Activated gamma-delta T cell treated with anti-CD3 and anti-CD28 coated beads, Interleukin-2, amount 50 U/mL, for 16 hours (primary cell): ENCODE measurements at regions not wholly inside any gene's neighbourhood (a gene's known extent, or its start where the extent isn't known, plus 50 kb on each side); places are given as distances from the start of the nearest gene placed in this dataset.
"Not testable (repeated sequence)": the region's sequence is repeated elsewhere in the genome, so short reads cannot be mapped to it uniquely, and the experiment has no call there.

ENCODE experiments used
- DNase-seq: peaks from one replicate; pipeline ENCODE4 v3.0.0-alpha.2; 2020; ENCODE audit warnings: low read depth

DNA sequence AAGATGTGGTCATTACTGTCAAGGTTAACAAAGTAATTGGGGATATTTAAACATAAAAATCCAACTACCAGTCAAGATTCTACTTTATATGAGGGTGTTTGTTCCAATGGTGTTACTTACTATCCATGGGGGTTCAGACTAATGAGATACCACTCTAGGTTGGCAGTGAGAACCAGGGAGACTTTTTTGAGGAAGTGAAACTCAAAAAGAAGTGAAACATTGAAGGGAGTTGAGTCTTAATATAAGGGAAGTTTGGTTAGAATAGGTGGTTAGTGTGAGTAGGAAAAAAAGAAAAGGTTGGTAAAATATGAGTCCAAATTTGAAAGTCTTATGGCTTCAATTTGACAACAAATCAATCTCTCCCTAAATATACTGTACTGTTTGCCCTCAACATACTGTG is 123.6 kb upstream of the ANK3 start:
- DNase-seq: no peak

DNA sequence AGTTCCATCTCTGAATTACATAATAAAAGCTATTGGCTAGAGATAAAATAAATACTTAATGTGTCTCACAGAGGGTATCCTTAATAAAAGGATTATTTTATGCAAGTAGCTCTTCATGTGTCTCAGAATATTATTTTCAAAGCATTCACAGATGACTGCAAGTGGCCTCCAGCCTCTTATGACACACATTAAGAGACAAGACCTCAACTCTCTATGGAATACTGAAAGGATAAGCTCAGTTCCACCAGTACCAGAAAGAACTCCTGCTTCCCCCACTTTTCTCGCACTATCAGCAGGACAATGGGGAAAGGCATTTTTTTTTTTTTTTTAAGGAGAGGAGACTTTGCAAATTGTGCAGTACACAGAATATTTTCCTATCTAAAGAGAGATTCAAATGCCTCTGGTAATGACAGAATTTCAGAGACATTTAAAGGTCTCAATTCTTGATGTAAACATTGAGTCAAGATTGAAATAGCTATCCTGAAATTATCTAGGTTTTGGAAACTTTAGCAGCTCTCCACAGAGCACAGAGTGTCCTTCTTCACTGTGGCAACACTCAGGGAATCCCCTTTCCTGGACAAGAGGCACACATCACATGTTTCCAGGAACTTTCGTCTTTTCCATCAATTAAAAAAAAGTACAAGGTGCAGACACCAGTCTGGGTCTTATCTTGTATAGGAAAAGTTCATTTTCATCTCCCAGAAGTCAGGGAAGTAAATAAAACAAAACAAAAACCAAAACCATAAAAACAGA is 122.0 kb upstream of the ANK3 start:
- DNase-seq: no peak

DNA sequence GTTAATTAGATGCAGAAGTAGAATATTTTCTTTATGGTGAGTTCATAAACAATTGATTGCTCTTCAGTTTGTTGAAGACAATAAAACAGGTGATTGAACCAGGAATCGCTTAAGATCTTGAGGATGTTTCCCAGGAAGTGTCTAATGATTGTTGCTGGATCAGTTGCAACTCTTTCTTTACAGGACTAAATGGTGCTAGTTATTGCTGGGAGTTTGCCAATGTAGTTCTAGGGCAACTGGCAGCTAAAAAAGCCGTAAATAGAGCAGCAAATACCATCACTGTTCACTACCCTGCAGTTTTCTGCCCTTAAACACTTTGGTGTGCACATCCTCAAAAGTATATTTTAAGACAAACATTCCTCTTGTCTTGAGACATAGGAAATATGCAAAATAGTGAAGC is 119.2 kb upstream of the ANK3 start:
- no peak for DNase-seq

DNA sequence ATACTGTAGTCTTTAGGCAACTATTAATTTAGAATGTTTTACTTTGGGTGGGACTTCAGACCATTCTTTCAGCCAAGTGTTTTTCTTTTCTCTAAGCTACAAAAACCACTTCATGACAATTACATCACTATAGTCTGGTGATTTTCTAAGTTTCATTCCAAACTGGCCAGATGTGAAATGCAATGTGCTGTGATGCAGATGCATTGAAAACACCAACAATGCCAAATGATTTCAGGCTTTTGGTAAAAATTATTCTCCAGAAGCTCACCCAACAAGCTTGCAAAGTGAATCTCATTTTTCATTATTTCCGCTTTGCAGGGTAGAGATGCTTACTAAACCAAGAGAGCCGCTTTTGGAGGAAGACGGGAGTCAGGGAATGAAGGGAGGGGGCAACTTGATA is 118.4 kb upstream of the ANK3 start:
- no peak for DNase-seq

DNA sequence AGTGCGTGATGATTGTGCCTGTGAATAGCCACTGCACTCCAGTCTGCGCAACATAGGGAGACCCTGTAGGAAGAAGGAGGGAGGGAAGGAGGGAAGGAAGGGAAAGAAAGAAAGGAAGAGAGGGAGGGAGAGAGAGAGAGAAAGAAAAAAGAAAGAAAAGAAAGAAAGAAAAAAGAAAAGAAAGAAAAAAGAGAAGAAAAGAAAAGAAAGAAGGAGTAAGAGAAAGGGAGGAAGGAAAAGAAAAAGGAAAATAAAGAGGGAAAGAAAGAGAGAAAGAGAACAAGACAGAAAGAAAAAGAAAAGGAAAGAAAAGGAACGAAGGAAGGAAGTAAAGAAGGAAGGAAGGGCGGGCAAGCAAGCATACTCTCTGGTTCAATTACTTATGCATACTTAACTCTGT is 112.9 kb upstream of the ANK3 start:
- no peak for DNase-seq

DNA sequence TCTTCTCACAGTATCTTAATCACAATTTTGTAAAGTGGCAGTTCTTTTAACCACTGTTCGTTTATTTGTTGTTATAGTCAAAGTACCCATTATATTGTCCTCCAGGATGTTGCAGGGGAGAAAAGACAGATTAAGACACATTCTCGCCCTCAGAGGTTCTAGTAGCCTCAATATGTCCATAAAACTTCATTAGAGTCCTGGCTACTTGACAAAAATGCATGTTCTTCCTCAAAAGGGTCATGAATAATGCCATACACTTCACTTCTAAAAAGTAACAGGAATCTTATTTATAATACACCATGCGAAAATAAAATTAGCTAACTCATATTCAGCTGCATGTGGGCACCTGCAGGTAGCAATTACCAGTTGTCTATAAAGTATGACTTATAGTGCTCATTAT is 109.3 kb upstream of the ANK3 start:
- DNase-seq: no peak

DNA sequence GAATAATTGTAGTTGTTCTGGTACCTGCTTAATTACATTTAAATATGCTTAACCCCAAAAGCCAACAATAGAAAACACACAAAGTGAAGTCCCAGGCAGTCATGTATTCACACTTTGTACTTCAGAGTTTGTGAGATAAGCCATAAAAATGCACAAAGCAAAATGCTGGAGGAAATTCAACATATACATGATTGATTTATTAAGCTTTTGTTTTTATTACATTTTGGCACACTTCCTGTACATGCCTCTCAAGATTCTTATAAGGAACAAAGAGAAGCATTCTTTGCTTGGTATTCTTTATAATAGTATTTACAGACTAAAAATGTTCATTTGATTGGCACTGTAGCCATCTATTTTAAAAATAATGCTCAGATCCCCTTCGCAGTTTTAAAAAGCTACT is 107.7 kb upstream of the ANK3 start:
- no peak for DNase-seq

DNA sequence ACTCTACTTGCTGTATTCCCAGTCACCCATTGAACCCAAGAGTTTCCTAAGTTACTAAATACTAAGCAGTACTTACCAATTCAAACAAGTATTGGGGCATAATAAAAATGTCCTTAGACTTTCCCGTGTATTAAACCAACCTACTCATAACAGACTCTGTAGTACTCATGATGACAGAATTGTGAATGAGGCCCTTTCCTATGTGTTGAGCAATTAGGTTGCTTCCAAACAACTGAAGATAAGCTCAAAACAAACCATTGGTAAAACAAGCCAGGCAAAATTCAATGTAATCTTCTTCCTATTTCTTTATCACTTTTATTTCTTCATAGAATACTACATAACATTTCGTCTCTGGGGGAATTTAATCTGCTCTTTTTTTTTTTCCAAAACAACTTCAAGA is 106.5 kb upstream of the ANK3 start:
- no peak for DNase-seq

DNA sequence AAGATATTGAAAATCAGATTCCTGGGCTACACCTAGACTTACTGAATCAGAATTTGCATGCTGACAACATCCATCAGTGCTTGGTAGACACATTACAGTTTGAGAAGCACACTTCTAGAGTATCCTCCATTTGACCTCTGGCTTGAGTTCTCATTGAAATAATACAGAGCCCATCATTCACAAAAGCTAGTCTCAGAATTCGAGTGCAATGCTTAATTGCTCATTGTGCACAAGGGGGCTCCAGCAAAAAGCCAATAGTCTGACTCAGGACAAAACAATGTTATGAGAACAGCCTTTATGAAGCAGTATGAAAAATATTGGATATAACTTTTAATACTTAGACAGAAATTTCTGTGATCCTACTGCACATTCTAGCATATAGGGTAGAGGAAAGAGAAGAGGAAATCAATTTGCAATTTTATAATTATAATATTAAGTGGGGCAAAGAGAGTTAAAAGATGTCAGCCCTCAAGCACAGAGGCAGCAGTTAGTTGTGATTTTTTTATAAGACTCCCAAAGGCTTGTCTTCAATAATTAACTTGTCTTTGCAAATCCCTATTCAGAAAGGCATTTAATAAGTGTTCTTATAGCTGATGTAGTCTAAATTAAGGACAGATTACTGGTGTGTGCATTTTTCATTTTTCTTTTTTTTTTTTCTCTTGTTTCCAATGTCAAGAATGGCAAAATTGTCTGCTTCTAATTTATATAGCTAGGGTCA is 105.8 kb upstream of the ANK3 start:
- DNase-seq: no peak

DNA sequence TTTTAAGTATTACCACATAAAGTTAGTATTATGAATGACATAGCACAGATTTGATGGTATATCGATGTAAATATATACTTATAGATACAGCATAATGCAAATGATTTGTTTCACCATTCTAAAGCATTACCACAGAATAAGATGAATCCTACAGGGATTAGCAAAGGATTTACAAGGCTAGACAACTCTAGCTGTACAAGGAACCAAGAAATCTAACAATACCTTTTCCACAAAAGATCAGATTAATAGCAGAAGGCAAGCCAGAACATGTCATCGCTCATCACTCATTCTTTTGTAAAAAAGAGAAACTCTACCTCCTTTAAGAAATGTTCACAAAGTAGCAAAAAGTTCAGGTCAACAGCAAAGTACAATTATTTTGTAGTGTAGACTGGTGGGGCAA is 105.1 kb upstream of the ANK3 start:
- DNase-seq: no peak

DNA sequence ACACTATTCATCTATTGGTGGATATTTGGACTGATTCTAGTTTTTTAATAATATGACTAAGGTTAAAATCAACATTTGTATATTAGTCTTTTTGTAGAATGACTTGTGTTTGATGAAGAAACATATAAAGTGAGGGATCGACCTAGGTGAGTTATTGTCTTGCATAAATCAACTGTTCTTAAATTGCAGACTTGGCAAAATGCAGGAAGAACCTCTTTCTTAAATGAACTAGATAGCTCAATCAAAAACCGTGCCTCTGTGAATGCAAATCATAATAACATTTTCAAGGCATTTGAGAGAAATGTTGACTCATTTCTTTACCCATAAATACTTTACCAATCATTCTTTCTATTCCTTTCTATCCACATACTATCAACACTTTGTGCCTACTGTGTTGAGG is 101.5 kb upstream of the ANK3 start:
- DNase-seq: no peak

DNA sequence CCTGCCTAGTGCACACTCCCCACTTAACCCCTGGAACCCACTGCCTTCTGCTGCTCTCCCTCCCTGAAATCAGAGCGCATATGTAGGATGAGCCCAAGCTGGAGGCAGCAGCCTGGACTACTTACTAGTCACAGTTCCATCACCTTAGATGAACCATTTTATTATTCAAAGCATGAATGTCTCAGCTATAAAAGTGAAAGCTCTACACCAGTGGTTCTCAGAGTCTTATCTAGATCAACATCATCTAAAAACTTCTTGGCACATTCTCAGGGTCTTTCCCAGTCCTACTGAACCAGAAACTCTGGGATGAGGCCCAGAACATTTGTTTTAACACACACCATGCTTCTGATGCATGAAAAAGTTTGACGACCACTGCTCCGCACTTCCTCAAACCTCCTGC is 100.3 kb upstream of the ANK3 start:
- no peak for DNase-seq

DNA sequence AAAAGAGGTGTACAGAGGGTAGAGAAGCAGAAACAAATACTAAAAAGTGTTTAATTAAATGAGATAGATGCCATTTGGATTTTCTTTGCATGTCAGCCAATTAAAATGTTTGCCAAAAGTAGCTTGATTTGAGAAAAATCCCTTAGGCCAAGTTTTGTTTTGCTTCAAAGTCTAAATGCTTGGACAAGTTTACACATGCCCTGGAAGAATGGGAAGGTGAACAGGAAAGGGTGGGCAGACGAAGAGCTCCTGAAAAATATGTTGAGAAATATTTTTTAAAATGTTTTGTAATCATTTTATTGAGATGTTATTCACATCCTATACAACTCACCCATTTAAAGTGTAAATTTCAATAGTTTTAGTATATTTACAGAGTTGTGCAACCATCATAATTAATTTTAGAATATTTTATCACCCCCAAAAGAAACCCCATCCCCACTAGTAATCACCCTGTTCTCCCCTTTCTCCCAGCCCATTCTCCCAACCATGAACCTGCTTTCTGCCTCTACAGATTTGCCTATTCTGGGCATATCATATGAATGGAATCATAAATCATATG is 98.5 kb upstream of the ANK3 start:
- DNase-seq: no peak

DNA sequence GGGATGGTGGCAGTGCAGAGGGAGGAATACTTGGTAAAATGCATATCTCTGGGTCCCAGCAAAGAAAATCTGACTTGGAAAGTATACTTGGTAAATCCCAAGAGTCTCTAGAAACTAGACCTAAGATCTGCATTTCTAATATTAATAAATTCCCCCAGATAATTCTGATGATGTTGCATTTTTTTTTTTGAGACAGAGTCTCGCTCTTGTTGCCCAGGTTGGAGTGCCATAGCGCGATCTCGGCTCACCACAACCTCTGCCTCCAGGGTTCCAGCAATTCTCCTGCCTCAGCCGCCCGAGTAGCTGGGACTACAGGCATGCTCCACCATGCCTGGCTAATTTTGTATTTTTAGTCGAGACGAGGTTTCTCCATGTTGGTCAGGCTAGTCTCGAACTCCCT is 97.9 kb upstream of the ANK3 start:
- no peak for DNase-seq

DNA sequence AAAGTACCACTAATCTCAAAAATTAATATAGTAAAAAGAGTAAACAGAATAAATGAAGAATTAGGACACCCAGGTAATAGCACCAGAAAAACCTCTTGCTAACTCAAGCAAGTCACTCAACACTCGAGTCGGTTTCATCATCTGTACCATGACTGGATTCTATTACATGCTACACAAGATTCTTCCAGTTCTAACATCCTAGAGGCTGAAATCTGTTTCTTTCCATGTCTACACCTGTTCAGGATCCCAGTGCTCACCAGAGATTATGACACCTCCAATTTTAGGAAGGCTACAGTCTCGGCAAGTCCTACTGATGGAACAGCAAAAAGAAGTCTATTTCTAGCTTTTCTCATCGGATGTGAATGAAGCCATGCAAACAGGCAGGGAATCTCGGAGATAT is 95.3 kb upstream of the ANK3 start:
- no peak for DNase-seq

DNA sequence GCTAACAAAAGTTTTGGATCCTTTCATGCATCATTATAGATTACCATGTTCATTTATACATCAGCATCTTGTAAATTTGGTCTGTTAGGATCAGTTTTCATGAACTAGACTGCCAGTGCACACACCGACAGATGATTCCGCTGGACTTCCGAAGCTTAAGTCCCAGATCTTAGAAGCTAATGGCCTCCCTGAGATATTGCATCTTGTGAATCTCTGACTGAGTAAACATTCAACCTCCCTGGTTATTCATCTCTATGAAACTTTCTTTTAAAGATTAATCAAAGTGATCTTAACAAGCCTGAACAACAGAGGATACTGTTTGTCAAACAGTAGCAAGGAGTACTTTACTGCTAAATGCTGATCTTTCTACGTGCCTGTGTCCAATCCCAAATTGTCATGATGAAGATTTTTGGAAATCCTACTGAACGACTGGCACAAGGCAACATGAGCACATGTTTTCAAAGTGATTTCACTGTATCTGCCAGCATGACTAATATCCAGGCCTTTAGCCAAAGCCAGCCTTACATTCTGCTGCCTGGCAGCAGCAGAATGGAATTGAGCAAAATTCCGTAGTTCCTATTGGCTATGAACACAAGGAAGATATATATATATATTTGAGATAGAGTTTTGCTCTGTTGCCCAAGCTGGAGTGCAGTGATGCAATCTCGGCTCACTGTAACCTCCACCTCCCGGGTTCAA is 91.3 kb upstream of the ANK3 start:
- DNase-seq: no peak

DNA sequence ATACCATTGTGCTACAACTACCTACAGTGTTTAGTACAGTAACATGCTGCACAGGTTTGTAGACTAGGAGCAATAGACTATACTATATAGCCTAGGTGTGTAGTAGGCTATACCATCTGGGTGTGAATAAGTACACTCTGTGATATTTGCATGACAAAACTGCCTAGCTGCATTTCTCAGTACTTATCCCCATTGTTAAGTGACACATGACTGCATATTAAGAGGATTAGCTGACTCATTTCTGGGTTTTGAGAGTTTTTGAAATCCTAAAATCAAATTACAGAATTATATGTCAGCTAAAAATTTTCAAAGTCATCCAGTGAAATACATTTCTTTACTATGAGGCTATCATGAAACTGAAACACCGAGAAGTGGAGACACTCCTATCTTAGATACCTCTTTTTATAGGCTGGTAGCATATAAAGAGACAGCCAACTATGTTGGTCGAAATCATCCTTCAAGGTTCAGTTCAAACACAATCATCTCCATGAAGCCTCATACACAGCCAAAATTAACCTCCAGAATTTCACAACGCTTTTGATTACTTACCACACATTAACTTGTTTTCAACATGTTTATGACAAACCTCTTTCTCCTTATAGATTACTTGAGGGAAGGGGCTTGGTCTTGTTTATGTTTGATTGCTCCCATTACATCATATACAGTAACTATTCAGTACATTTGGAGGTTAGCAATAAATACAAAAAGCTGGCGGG is 89.8 kb upstream of the ANK3 start:
- DNase-seq: no peak

DNA sequence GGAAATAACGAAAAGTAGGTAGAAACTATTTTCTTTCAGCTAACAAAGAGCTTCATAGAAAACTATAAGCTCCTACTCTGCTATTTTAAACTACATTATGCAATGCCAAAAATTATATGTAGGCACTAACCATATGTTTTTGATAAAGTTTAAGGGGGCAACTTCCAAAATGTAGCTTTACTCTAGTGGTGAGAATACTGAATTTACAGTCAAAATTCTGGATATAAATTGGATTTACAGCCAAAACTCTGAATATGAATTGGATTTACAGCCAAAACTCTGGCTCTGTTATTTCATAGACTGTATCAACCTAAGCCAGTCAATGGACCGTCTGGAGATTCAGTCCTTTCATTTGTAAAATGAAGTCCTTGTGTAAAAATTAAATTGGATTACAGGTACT is 86.8 kb upstream of the ANK3 start:
- no peak for DNase-seq

DNA sequence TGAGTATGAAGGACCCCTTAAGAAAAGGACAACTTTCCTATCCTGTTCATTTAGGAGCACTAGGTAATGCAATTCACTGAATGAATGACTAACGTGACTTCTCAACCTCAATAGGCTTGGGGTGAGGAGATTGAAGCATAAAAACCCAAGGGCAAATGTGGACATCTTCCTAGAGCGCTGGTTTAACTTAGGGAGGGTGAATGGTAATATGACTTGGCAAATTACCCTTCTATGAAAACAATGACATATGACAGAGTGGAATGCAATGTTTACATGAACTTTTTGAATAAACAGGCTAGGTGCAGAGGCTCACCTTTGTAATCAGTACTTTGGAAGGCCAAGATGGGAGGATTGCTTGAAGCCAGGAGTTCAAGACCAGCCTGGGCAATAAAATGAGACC is 83.9 kb upstream of the ANK3 start:
- no peak for DNase-seq

DNA sequence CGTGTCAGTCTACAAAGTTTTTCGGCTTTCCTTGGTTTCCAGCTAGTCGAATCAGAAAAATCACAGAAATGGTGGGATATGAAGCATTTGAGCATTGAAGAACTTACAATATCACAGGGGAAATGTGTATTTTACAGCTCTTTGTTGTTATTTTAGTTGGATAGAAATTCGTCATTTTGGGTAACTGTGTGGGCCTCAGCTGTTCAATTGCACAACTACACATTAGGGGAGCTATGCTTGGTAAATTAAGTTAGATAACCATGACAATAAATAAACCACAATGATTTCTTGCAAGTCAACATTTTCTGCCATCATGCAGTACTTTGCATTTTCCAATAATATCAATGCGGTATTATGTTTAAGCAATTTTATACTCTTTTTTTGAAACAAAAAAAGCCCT is 80.4 kb upstream of the ANK3 start:
- DNase-seq: no peak

DNA sequence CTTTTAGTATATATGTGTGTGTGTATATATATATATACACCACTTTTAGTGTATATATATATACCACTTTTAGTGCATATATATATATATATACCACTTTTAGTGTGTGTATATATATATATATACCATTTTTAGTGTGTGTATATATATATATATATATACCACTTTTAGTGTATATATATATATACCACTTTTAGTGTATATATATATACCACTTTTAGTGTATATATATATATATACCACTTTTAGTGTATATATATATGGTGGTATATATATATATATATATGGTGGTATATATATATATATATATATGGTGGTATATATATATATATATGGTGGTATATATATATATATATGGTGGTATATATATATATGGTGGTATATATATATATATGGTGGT is 79.5 kb upstream of the ANK3 start:
- DNase-seq: not testable (repeated sequence)

DNA sequence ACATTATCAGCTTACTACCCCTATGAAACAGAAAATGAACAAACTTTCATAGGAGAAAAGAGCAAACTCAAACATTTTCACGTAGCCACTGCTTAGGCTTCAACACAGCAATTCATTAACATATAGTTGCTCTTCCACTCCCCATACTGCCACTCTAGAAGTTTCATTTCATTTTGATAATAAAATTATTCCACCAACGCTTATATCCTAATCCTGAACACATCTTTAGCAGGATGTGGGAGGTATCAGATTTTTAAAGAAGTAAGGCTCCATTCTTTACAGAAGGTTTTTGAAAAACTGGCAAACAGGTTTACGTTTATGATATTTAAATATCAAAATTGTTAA is 77.5 kb upstream of the ANK3 start:
- no peak for DNase-seq
